ENCODE measurements at regions not wholly inside any gene's neighbourhood (a gene's known extent, or its start where the extent isn't known, plus 50 kb on each side); places are given as distances from the start of the nearest gene placed in this dataset.

- Histone ChIP-seq H3K4me2 (ENCODE audit: insufficient read depth, insufficient read length, low read length) (no peak overlapping the region), H3K23me2 (ENCODE audit: insufficient read length, low read depth, low read length, poor library complexity, severe bottlenecking) (no peaks in the 10 kb centered on the region), H3T11ph (ENCODE audit: low read length) (no peak overlapping the region), H4K5ac (ENCODE audit: insufficient read length, low read depth, low read length) (no peak overlapping the region), H4K91ac (ENCODE audit: insufficient read length, low read depth, low read length) (no peak overlapping the region), H2BK20ac (ENCODE audit: low read depth, low read length, poor library complexity, severe bottlenecking) (no peak overlapping the region), H3K14ac (ENCODE audit: insufficient read depth, low read length) (no peak overlapping the region), H4K20me1 (ENCODE audit: control insufficient read depth, insufficient read depth, insufficient read length) (no peaks in the 10 kb centered on the region), H2AFZ (ENCODE audit: low read length) (no peak overlapping the region), H2BK12ac (ENCODE audit: insufficient read length, low read depth, low read length) (no peak overlapping the region), H3K18ac (ENCODE audit: insufficient read length, low read depth, low read length) (no peak overlapping the region), H3K56ac (ENCODE audit: insufficient read length, low read depth, low read length) (no peak overlapping the region), H3K4ac (ENCODE audit: low read depth, low read length) (no peak overlapping the region), H3K4me1 (ENCODE audit: insufficient read depth, low read length) (no peaks in the 10 kb centered on the region), H3K27ac (ENCODE audit: insufficient read length, low read depth, low read length) (no peak overlapping the region), H2BK120ac (ENCODE audit: low read depth, low read length, poor library complexity, severe bottlenecking) (no peak overlapping the region), H2AK5ac (ENCODE audit: insufficient read length, low read length) (no peak overlapping the region), H2BK5ac (ENCODE audit: insufficient read length, low read length) (no peak overlapping the region), H3K9ac (ENCODE audit: extremely low read depth, insufficient read length, low read length) (no peak overlapping the region), H4K8ac (replicated peaks; ENCODE audit: insufficient read length, low read depth, low read length) (no peak overlapping the region), H3K27me3 (ENCODE audit: insufficient read depth, low read length) (no peaks in the 10 kb centered on the region), H3K79me2 (ENCODE audit: insufficient read depth, low read length) (no peaks in the 10 kb centered on the region), H3K23ac (ENCODE audit: insufficient read length, low read depth, low read length) (no peak overlapping the region), H3K79me1 (ENCODE audit: insufficient read depth, low read depth, low read length, poor library complexity, severe bottlenecking) (no peaks in the 10 kb centered on the region), H2BK15ac (ENCODE audit: low read depth, low read length) (no peak overlapping the region), H3K9me3 (ENCODE audit: control insufficient read depth, low read depth, low read length) (no peaks in the 10 kb centered on the region)
- no peak for DNase-seq
- no peak for TF ChIP-seq CTCF (conservative IDR thresholded peaks at IDR 0.05)
- WGBS (ENCODE audit: extremely low coverage, insufficient read length, low lambda C conversion rate): no CpG with 5 or more reads among the region's 1 CpG
- no peaks in the 10 kb centered on the region; a peak in 1 of 4 replicates for H3K4me1 Mint-ChIP-seq
- H3K9me3 Mint-ChIP-seq: peaks cover 14 to 16% of the 10 kb centered on the region in 2 experiments
- H3K4me3 Mint-ChIP-seq: no peak overlapping the region
- H3K27ac Mint-ChIP-seq: no peak overlapping the region
- H3K36me3 Mint-ChIP-seq (ENCODE audit: insufficient read depth in 1 of 3, low read depth in 3 of 3): peaks cover 0 to 14% (median 2%) of the 10 kb centered on the region in 3 experiments; a peak in 2 of 7 replicates
- peaks cover 2% of the 10 kb centered on the region; the same call in 1 of the 2 replicates for H3K27me3 Mint-ChIP-seq (ENCODE audit: low read depth)
Observed at GRCh38 chr20:16978497-16978896, 230.3 kb downstream of the OTOR start.

Data from H9 (cell line).